GM21619 (cell line): ENCODE measurements at regions not wholly inside any gene's neighbourhood (a gene's known extent, or its start where the extent isn't known, plus 50 kb on each side); places are given as distances from the start of the nearest gene placed in this dataset.

Experiments
- ATAC-seq: cut with Tn5 transposase; IDR thresholded peaks from one replicate; pipeline ENCODE4 v1.9.1; 2021; ENCODE audit not compliant: unreplicated experiment

DNA sequence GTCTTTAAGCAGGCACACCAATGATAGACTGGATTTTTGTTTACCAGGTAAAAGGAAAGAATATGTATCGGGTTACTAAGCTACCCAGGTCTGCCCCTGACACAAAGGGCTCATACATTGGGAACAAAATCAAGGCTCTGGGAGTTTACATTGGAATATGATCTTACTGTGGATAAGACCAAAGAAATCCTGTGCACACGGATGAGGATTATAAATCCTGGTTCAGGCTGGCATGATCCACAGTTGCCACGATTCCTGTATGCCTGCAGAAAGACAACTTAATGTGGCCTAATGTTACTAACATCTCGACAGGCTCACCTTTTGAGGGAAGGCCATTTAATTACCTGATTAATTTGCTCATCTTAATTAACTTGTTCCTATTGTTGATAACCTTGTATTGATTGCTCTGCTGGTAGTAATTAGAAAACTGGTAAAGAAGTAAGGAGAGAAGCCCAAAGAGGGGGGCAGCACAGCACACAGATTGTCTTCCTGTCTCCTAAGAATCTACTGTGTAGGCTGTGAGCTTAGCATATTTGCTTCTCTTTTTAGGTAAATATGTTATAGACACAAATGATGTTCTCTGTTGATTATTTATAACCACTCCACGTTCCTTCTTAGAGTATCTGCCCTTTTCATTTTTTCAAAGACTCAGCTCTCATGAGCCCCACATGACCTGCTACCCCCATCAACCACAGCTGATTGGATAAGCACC is 51.0 kb upstream of the TOX3 start:
- ATAC-seq, result no peak

- no peak for ATAC-seq
Observed at GRCh38 chr16:52597073-52597771, 50.3 kb upstream of the TOX3 start.
